ENCODE measurements at regions not wholly inside any gene's neighbourhood (a gene's known extent, or its start where the extent isn't known, plus 50 kb on each side); places are given as distances from the start of the nearest gene placed in this dataset.

- no peak for DNase-seq
These were observed 949.8 kb downstream of the NLGN4X start for GRCh38 chrX:5278908-5279307.

GRCh38 chrX:5265324-5265850, 963.3 kb downstream of the NLGN4X start:
- no peak for DNase-seq

- DNase-seq = no peak
These were observed 978.6 kb downstream of the NLGN4X start for GRCh38 chrX:5250106-5250505.

- no peak for DNase-seq
These were observed 986.4 kb downstream of the NLGN4X start for GRCh38 chrX:5242091-5242790.

- no peak for DNase-seq
These were observed 991.9 kb downstream of the NLGN4X start for GRCh38 chrX:5236749-5237148.

GRCh38 chrX:5236096-5236495, 992.6 kb downstream of the NLGN4X start:
- DNase-seq = peak; percentile 3

GRCh38 chrX:5233830-5234229, 994.8 kb downstream of the NLGN4X start:
- no peak for DNase-seq

GRCh38 chrX:5220421-5220820, 1008.2 kb downstream of the NLGN4X start:
- DNase-seq = no peak

- no peak for DNase-seq
These were observed 1033.9 kb downstream of the NLGN4X start for GRCh38 chrX:5194806-5195205.

- no peak for DNase-seq
These were observed 1048.4 kb downstream of the NLGN4X start for GRCh38 chrX:5180135-5180741.

GRCh38 chrX:5176766-5177165, 1051.9 kb downstream of the NLGN4X start:
- DNase-seq = no peak

- DNase-seq = no peak
These were observed 1065.0 kb downstream of the NLGN4X start for GRCh38 chrX:5163663-5164062.

- DNase-seq = no peak
These were observed 1073.4 kb downstream of the NLGN4X start for GRCh38 chrX:5155301-5155700.

- DNase-seq = no peak
These were observed 1082.7 kb downstream of the NLGN4X start for GRCh38 chrX:5145957-5146356.

- DNase-seq = no peak
These were observed 1086.0 kb downstream of the NLGN4X start for GRCh38 chrX:5142644-5143043.

GRCh38 chrX:5122181-5122678, 1106.4 kb downstream of the NLGN4X start:
- no peak for DNase-seq

GRCh38 chrX:5117816-5118215, 1110.9 kb downstream of the NLGN4X start:
- no peak for DNase-seq

- no peak for DNase-seq
These were observed 1115.5 kb downstream of the NLGN4X start for GRCh38 chrX:5113128-5113527.

GRCh38 chrX:5100004-5100403, 1128.7 kb downstream of the NLGN4X start:
- no peak for DNase-seq

- no peak for DNase-seq
These were observed 1142.3 kb downstream of the NLGN4X start for GRCh38 chrX:5086388-5086787.

- DNase-seq = no peak
These were observed 1144.4 kb downstream of the NLGN4X start for GRCh38 chrX:5084279-5084678.

GRCh38 chrX:5082705-5083104, 1146.0 kb downstream of the NLGN4X start:
- no peak for DNase-seq

- DNase-seq = no peak
These were observed 1147.9 kb downstream of the NLGN4X start for GRCh38 chrX:5080791-5081190.

- DNase-seq = no peak
These were observed 1160.1 kb downstream of the NLGN4X start for GRCh38 chrX:5068550-5068949.

Measured in NCI-H774 (cell line).